ENCODE measurements at regions not wholly inside any gene's neighbourhood (a gene's known extent, or its start where the extent isn't known, plus 50 kb on each side); places are given as distances from the start of the nearest gene placed in this dataset.

- ChIA-PET POLR2A (no interaction called here), CTCF (no interaction called here)
- TF ChIP-seq CTCF (IDR thresholded peaks at IDR 0.05): no peak
- Mint-ChIP-seq H3K27me3 (no peaks in the 10 kb centered on the region), H3K4me3 (no peak overlapping the region), H3K9me3 (no peaks in the 10 kb centered on the region), H3K36me3 (ENCODE audit: low read depth) (no peaks in the 10 kb centered on the region), H3K4me1 (no peaks in the 10 kb centered on the region), H3K27ac (no peak overlapping the region)
- DNase-seq (no peak), ATAC-seq (ENCODE audit: low read depth) (no peak)
- intact Hi-C loops (cut with micrococcal nuclease): loop anchor here (1.0 kb wide), 1 partner anchor 9 kb away; no protein-coding TSS in a partner anchor
These were observed 741.8 kb upstream of the LUZP2 start for GRCh38 chr11:23755076-23755475.

GRCh38 chr11:23755769-23756168 lies 741.1 kb upstream of the LUZP2 start:
- ChIA-PET POLR2A (no interaction called here), CTCF (no interaction called here)
- no peak for ATAC-seq (ENCODE audit: low read depth)
- intact Hi-C loops (cut with micrococcal nuclease): loop anchor here (1.0 kb wide), 1 partner anchor 9 kb away; no protein-coding TSS in a partner anchor
- H3K9me3 Mint-ChIP-seq: no peaks in the 10 kb centered on the region
- no peak overlapping the region for H3K27ac Mint-ChIP-seq
- H3K27me3 Mint-ChIP-seq: no peaks in the 10 kb centered on the region
- H3K4me3 Mint-ChIP-seq: no peak overlapping the region
- no peak for TF ChIP-seq CTCF (IDR thresholded peaks at IDR 0.05)
- no peak for DNase-seq
- H3K4me1 Mint-ChIP-seq: no peaks in the 10 kb centered on the region
- H3K36me3 Mint-ChIP-seq (ENCODE audit: low read depth): no peaks in the 10 kb centered on the region

GRCh38 chr11:23759489-23759888 lies 737.4 kb upstream of the LUZP2 start:
- Mint-ChIP-seq H3K4me3 (no peak overlapping the region), H3K4me1 (no peaks in the 10 kb centered on the region), H3K27ac (no peak overlapping the region), H3K27me3 (no peaks in the 10 kb centered on the region), H3K9me3 (no peaks in the 10 kb centered on the region), H3K36me3 (ENCODE audit: low read depth) (no peaks in the 10 kb centered on the region)
- POLR2A ChIA-PET: no interaction called here
- ATAC-seq (ENCODE audit: low read depth): no peak
- intact Hi-C loops (cut with micrococcal nuclease): no loop called here
- no peak for DNase-seq
- CTCF ChIA-PET: no interaction called here
- no peak for TF ChIP-seq CTCF (IDR thresholded peaks at IDR 0.05)

GRCh38 chr11:23764286-23764685 lies 732.6 kb upstream of the LUZP2 start:
- Mint-ChIP-seq H3K4me1 (no peaks in the 10 kb centered on the region), H3K9me3 (no peaks in the 10 kb centered on the region), H3K36me3 (ENCODE audit: low read depth) (no peaks in the 10 kb centered on the region), H3K27ac (no peak overlapping the region), H3K27me3 (no peaks in the 10 kb centered on the region), H3K4me3 (no peak overlapping the region)
- ChIA-PET CTCF (no interaction called here), POLR2A (no interaction called here)
- no peak for ATAC-seq (ENCODE audit: low read depth)
- no peak for TF ChIP-seq CTCF (IDR thresholded peaks at IDR 0.05)
- no peak for DNase-seq
- intact Hi-C loops (cut with micrococcal nuclease): no loop called here

GRCh38 chr11:23765682-23766252 lies 731.1 kb upstream of the LUZP2 start:
- ChIA-PET CTCF (no interaction called here), POLR2A (no interaction called here)
- Mint-ChIP-seq H3K9me3 (no peaks in the 10 kb centered on the region), H3K36me3 (ENCODE audit: low read depth) (no peaks in the 10 kb centered on the region), H3K4me1 (no peaks in the 10 kb centered on the region), H3K27me3 (no peaks in the 10 kb centered on the region), H3K27ac (no peak overlapping the region), H3K4me3 (no peak overlapping the region)
- DNase-seq: no peak
- ATAC-seq (ENCODE audit: low read depth): no peak
- intact Hi-C loops (cut with micrococcal nuclease): no loop called here
- TF ChIP-seq CTCF (IDR thresholded peaks at IDR 0.05): no peak
